HG02571 (cell line): ENCODE measurements at regions not wholly inside any gene's neighbourhood (a gene's known extent, or its start where the extent isn't known, plus 50 kb on each side); places are given as distances from the start of the nearest gene placed in this dataset.

Experiments
- ATAC-seq: cut with Tn5 transposase; IDR thresholded peaks from one replicate; pipeline ENCODE4 v1.9.1; 2021; ENCODE audit warnings: mild to moderate bottlenecking, moderate library complexity; ENCODE audit not compliant: unreplicated experiment

DNA sequence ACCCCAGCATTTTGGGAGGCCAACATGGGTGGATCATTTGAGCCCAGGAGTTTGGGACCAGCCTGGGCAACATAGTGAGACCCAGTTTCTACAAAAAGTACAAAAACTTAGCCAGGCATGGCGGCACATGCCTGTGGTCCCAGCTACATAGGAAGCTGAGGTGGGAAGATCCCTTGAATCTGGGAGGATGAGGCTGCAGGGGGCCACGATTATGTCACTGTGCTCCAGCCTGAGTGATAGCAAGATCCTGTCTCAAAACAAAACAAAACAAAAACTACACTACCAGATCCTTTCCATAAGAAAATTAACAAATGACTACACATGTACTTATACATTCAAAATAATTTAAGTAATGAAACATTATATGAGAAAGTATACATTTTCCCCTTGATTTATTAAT, 116.4 kb upstream of the KLF6 start:
- no peak for ATAC-seq

DNA sequence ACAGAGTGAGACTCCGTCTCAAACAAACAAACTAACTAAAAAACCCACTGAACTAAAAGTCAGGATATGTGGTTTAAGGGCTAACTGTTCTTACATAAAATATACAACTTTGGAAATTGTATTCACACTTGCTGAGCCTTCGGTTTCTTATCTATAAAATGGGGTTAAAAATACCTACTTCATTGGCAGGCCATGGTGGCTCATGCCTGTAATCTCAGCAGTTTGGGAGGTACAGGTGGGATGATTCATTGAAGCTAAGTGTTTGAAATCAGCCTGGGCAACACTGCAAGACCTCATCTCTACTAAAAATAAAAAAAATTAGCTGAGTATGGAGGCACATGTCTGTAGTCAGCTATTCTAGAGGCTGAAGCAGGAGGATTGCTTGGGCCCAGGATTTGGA, 115.4 kb upstream of the KLF6 start:
- no peak for ATAC-seq

DNA sequence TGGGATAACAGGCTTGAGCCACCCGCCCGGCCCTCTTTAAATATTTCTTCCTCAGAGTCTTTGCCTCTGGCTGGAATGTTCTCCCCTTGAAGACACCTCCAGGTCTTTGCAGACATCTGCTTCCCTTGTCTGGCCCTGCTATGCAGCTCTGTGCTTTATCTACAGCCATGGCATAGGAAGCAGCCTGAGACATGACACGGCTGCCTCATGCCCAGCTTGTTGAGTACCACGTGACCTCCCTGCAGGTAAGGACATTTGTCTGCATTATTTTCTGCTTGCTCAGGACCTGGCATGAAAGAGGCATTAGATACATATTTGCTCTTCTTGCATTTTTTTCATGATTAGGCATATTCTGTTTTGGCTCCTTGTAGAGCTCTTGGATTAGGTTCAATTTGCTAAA, 113.8 kb upstream of the KLF6 start:
- no peak for ATAC-seq

DNA sequence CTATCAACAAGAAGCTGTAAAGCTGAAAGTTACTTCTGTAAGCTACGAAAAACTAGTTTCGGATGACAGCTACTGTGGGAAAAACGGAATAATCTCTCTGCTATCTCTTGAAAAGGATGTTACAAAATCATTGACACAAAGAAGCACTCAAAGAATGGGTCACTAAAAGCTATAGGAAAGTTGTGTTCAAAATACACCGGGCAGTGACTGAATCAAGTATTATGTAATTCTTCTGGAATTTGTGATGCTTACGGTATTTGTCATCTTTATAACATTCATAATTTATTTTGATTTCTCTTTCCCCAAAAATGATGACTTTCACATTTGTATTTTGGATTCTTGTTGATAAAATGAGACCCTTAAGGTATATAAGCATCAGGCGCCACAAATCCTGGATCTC, 112.1 kb upstream of the KLF6 start:
- ATAC-seq, result no peak

DNA sequence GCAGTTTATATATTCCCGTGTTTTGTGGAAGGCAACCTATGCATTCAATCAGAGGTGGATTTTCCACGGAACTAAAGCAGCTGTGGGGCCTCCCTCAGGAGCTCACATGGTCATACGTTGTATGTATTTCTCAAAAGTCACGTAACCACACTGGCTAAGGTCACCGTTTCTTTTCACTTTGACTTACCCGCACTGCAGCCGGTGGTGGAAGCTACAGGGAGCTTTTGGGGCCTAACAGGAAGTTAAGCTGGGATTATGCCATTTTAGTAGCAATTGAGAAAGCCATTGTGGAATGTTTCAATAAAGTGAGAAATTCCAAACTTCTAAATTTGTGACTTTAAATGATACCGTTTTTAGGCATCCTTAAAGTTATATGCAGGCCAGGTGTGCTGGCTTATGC, 111.2 kb upstream of the KLF6 start:
- no peak for ATAC-seq

DNA sequence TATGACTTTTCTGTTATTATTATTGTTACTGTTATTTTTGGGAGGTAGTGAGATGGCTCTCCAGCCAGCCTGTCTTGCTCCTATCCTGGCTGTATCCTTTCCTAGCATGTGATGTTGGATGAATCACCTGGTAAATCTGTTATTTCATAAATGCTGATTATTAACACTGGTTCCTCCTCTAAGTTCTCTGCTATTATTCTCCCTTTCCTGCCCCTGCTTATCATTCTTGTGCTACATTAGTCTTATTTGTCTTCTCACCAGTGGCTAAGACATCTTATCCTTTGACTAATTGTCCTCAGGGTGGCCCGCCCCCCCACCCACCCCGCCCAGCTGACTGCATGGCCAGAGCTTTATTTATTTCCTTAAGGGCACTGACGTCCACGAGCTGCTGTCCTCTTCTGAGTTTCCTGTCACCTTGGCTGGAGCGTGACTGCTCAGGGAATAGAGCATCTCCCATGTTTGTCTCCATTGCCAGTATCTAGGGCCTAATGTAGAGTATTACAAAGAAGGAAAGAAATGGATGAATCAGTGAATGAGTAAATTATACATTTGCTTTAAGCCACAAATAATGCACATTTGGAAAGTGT, 110.1 kb upstream of the KLF6 start:
- no peak for ATAC-seq

DNA sequence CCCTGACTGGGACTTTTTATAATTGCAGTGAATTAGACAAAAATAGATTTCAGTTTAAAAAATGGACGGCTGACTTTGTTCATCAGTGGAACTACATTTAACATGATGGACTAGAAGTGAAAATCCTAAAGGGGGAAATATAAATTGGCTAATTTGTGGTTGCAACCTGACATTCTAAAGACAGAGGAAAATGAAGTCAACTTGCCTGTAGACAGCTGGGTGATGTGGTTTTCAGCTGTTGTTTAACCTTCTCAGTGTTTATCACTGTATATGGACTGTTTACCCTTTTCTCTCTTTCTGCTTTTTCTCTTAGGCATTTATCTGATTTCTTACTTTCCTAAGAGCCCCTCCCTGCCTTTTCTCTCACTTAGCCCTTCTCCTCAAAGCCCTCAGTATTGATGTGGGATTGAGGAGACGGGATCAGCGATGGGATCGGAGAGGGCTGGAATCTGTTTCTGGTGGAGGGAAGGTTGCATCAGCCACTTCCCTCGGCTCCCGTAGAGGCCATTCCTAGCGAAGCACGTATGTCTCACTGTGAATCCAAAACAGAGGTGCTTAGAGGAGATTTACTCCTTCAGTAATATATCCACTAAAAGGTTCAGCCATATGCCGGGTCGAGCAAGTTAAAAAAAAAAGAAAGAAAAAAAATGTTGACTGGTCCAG, 109.0 kb upstream of the KLF6 start:
- ATAC-seq, result no peak

DNA sequence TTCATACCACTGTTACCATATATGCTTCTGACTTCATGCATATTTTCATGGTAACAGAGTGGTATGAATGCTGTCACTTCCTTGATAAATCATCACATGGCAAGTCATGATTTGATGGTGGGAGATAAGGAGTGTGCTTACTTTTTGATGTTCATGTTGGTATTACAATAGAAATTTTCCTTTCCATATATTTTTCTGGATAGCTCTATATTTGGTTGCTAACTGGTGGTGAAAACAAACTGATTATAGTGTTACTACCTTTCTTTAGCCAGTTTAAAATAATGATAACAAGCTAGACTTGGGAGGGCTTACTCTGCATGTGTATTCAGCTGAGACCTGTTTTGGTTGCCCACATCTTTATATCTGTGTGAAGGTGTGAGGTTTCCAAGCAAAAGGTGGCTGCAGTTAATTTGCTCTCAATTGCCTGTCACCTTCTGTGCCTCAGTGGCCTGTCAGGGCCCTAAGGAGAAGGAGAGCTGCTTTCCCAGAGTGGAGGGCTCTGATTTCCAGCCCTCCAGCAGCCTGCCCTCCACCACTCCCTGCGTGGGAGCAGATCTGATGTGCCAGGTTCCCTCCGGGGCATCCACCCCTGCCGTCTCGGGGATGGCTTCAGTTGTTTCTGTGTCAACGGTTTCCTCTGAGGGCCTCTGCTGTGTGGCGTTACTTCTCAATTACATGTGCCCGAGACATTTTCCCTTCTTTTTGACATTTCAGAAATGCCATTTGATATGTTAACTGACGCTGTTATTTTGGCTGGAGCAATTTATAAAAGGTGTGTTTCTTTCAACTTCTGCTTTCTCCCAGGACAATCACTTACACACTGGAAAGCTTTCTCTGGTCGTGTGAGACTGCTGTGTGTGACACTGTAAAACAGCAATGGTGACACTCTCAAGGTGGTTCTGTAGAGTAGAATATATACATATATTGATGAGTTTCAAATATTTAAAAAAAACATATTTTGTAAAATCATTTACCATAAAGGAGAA, 107.7 kb upstream of the KLF6 start:
- ATAC-seq, result no peak

DNA sequence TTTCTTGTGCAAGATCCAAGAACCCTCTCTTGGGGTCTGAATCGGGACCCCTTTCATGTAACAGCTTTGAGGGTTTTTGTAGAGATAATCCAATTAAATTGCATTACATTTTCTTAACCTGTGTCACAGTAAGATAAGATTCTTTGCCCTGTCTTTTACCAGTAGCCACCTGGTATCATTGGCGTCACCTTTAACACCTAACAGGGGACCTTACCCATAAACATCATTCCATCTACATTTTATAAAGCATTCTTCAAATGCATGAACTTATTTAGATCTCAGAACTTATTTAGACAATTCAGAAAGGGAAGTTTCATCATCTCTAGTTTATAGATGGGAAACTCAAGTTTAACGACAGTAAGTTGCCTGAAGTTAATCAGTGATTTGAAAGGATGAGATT, 106.4 kb upstream of the KLF6 start:
- no peak for ATAC-seq

DNA sequence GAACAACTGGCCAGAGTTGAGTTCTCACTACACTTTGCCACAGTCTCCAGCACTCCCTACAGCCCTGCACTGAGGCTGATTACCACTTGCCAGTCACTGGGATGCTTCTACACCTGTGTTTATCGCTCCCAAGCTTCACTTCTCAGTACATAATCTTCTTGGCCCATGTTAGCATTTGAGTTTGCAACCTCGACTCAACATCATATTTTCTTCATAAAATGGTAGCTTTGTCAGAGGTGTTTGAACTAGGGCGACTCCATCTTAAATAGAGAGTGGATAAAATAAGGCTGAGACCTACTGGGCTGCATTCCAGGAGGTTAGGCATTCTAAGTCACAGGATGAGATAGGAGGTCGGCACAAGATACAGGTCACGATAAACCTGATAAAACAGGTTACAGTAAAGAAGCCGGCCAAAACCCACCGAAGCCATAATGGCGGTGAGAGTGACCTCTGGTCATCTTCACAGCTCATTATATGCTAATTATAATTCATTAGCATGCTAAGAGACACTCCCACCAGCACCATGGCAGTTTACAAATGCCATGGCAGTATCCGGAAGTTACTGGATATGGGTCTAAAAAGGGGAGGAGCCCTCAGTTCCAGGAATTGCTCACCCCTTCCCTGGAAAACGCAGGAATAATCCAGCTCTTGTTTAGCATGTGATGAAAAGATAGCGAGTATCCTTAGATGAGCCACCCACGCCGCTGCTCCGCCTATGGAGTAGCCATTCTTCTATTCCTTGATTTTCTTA, 105.8 kb upstream of the KLF6 start:
- no peak for ATAC-seq

DNA sequence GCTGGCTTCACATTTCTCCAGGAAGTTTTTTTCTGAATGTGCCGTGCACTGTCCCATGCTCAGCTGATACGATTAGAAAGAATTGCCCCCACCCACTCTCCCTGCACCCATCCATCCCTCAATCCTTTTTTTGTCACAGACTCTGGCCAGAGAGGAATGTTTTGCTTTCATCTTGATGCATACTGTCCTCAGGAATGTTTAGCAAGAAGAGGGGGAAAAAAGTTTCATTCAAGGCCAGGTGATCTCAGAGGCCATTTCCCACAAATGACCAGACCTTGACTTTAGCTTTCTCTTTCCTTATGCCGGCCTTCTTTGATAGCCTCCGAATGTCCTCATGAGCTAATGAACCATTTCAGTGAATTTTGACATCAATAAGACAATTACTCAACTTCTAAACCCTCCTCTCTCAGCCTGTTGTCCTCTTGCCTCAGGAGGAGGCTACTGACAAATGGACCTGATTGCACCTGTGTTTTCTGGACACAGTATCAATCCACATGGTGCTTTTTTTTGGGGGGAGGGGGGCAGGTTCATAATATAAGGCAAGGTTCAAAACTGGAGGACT, 105.0 kb upstream of the KLF6 start:
- no peak for ATAC-seq

DNA sequence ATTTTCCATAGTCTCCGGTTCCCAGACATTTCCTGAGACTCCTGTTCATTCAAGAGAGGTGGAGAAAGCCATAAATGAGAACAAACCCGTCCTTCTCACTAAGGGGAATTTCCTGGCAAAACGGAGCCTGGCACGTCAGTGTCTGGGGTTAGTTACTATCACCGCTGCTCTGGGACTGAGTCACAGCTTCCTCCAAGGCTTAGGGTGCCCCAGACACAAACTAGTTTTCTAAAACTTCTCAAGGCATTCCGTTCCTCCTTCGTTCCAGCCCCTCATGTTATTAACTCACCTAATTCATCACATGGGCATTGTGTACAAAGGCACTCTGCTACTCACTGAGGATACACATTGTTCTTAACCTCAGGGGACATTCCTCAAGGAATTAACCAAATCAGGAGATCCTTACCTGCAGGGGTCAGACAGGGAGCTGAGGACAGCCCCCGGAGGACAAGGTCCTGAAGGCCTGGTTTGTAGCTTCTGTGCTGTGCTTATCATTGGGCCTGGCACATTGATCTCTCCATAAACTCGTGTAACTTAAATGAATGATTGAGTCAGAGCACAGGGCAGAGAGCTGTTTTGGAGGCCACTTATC, 103.0 kb upstream of the KLF6 start:
- ATAC-seq, result peak; percentile 67

DNA sequence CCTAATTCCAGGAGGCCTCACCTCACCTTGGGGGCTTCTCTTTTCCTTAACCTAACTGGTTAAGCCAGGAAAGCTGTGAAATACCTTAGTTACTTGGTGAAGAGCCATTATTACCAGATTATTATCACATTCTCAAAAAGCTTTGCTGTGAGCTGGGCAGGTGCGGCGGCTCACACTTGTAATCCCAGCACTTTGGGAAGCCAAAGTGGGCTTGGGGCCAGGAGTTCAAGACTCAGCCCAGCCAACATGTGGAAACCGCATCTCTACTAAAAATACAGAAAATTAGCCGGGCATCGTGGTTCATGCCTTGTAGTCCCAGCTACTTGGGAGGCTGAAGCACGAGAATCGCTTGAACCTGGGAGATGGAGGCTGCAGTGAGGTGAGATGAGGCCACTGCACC, 102.4 kb upstream of the KLF6 start:
- no peak for ATAC-seq

DNA sequence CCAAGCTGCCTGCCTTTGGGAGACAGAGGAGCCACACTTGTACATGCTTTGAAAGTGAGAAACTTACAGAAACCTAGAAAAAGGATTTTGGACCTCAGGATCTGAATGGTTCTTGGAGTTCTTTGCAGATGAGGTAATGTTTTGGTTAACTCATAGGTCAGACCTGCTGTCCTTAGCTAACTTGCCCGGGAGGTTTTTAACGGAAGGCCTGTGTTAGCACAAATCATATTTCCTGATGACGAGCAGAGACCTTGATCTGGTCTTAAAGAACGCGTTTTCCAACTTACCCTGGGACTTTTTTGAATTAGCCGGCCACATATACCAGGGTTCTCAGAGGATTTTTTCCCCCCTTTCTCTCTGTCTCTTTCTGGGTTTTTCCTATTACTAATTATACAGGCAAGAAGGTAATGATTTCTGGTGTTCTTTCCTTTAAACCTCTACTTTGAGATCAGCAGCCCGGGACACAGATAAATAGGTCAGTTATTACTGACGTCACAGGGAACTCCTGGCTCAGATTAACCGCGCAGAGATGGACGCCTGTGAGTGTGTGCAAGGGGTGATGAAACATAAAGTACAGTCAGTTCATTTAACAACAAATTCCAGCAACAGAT, 101.7 kb upstream of the KLF6 start:
- no peak for ATAC-seq

DNA sequence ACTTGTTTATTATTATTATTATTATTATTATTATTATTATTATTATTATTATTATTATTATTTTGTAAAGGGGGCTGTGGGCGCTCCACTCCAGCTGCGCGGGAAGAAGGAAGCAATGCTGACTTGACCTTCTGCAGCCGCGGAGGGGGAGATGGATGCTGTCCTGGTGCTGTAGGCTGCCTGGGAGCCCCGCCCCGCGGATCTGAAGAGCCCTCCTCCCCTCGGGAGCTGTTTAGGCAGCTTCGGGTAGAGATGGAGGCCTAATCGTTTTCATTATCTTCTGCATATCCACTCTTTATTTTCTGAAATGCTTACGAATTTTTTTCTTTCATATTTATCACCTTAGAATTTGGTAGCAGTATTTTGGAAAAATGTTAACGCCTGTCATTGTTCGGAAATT, 101.2 kb upstream of the KLF6 start:
- no peak for ATAC-seq

DNA sequence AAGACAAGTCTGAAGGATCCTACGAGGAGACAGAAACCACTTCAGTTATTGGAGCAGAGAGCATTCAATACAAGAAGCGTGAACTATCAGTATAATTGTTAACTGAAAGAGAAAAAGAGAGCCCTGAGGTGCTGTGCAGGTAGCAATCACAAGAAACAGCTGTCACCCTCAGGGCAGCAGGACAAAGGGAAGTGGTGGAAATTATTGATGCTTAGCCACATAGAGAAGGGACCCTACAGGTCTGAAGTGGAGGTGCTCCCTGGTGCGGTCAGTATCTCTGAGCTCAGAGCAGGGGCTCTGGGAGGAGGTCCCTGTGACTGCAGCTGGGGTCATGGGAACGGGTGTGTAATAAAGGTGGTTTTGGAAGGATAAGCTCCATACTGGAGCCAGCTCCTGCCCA, 97.8 kb upstream of the KLF6 start:
- ATAC-seq, result no peak

DNA sequence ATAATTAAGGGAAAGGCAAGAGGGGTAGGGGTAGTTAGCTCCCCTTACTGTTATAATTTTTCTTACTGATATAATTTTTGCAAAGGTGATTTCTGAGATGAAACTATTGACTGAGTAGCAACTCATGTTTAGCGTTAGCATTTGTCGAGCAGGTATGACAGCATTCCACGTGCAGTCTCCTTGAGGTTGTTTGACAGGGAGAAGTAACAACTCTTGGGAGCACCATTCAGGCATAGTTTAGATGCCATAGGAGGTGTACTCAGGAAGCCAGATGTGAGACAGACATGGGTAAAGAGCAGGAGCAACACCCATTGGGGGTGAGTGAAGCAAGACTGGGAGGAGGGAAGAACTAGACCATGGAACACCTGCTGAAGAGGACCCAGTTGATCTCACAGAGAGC, 96.6 kb upstream of the KLF6 start:
- no peak for ATAC-seq

DNA sequence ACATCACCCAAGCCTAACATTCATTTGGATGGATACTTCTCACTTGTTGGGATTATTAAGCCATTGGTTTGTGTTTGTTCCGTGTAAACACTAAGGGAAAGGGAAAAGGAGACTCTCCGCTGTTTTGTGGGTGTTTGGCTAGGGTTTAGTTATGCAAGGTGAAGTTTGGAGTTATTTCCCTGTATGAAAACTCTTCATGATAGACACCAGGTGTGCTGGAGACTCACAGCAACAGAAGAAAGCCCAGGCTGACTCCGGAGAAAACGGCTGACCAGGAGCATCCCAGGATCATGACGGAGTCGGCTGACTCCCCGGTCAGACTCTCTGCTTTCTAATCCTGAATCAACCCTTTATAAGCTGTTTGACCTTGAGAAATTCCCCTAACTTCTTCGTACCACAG, 94.1 kb upstream of the KLF6 start:
- no peak for ATAC-seq

DNA sequence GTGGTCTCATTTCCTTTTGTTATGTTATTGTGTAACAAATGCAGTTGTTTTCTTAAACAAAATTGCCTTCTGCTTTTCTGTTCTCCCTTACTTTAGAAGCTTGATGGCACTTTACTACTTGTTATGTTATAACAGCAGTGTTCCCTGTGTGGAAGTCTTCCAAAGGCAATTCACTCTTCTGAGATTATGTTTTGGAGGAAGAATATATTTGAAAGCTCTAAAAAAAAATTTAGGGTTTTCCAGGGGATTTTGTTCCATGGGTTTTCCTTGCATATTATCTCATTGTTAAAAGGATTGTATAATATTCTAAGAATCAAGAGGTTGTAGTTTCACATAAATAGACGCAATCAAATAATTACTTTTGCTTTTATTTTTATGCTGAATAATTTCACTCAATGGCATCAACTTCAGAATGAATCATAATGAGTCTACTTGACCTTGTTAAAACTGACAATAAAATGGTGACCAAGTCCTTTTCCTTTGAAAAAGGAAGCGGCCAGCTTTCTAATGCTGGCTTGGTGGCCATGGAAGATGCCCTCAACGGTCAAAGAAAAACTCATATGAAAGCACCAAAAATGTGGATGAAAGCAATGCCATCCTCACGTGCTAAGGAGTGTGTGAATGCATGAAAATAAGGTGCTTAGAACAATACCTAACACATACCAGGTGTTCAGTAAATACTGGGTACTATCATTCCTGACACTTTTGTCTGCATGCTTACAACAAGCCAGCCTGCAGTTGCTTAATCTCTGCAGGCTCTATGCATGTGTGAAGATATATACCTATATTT, 92.4 kb upstream of the KLF6 start:
- no peak for ATAC-seq
